HG03469 (cell line): ENCODE measurements at regions not wholly inside any gene's neighbourhood (a gene's known extent, or its start where the extent isn't known, plus 50 kb on each side); places are given as distances from the start of the nearest gene placed in this dataset.
"Not testable (repeated sequence)": the region's sequence is repeated elsewhere in the genome, so short reads cannot be mapped to it uniquely, and the experiment has no call there.

ENCODE experiments used
- ATAC-seq: cut with Tn5 transposase; IDR thresholded peaks from one replicate; pipeline ENCODE4 v1.9.1; 2021; ENCODE audit warnings: mild to moderate bottlenecking, moderate library complexity, moderate number of reproducible peaks; ENCODE audit not compliant: unreplicated experiment

DNA sequence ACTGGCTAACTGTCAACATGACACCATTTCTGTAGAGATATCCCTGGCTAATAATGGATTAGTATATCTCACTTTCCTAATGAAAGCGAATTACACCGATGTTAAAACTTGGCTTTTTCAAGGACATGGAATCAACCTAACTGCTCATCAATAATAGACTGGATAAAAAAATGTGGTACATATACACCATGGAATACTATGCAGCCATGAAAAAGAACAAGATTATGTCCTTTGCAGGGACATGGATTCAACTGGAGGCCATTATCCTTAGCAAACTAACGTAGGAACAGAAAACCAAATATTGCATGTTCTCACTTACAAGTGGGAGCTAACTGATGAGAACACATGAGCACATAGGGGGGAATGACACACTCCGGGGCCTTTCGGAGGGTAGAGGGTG is 62.6 kb downstream of the ZIC1 start:
- no peak for ATAC-seq

DNA sequence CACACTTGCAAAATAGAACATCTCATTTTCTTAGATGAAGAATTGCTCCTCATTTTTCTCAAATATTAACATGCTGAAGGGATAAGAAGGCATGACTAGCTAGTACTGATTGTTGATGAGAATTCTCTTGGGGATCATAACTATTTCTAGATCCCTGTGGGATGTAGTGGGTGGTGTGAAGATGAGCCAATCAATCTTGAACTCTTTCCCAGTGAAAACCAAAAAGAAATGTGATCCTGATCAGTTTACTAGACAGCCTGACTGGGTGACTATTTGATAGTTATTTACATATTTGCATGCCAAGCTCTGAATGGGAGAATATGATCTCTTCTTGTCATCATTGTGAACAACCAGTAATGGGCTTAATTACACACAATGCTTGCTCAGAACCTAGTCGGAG is 63.7 kb downstream of the ZIC1 start:
- ATAC-seq, result no peak

DNA sequence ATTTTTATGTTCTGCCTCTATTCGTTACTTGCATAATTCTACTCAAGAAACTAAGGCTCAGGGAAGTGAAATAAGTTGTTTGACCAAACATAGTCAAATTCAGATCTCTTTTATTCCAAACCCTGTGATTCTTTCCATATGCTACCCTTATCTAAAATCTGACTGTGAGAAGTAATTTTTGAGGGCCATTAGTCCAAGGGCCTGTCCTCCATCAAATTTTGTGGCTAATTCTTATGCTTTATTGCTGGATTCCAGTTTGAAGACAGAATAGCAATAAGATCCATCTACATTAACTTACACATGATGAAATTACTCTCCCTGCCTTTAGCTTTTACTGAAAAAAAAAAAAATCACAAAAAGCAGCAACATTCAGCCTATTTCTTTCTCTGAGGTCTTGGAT is 74.0 kb downstream of the ZIC1 start:
- no peak for ATAC-seq

DNA sequence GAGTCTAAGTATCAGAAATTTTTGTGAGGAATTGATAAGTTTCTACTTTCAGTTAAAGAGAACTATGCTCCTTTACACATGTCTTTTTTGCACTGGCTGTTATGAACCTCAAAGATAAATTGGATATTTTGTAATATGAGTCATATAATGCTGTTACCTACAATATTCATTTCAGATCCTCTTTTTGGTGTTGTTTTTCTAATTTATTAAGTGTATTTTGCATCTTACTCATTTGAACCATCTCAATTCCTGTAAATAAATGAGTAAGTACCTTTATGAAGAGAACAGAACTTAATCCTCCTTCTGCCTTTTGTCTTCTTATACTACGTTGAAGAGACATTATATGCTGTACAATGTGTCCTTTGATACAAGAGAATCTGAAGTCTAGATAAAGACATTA is 74.4 kb downstream of the ZIC1 start:
- no peak for ATAC-seq

DNA sequence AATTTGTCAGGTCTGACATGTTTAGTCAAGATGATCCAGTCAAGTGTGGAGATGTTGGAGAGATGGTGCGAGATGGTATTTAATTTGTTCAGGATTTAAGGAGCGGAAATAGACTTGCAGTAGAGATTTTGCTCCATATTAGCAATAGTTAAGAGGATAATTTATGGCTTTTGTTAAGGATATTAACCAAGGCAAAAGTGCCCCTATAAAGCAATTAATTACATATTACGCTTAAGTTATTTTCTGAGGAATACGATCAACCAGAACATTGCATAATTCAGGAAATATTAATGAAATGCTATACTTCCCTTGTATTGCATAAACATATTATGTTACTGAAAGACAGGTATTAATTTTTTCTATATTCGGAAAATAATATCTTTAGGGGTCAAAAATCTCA is 83.9 kb downstream of the ZIC1 start:
- ATAC-seq, result no peak

DNA sequence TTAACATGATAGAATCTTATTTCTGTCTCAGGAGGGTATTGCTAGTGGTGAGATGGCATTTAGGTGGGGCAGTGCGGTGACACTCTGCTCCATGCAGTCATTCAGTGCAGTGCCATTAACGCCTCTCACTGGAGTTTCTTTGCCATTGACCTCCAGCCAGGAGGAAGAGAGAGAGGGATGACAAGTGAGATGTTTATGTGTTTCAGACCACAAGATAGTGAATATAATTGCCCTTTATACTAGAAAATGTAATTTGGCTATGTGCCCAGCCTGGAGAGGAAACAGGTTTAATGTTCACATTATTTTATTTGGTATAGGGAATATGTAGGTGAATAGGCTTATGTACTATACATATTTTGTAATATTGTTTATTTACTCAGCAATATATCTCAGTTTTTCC is 84.5 kb downstream of the ZIC1 start:
- ATAC-seq, result no peak

DNA sequence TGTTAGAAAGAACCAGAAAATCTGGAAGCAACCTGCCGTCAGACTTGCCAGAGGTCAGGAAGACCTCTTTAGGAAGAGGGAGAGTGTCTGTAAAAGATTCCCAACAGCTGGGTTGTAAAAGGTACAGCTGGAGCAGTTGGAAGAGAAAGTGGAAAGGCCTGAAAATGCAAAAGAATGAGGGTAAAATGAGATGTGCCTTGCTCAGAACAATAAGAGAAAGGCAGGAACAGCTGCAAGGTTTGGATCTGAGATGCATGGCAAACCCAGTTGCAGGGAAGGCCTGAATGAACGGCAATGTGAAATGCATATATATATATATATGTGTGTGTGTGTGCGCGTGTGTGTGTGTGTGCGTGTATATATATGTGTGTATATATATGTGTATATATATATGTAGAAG is 88.1 kb downstream of the ZIC1 start:
- no peak for ATAC-seq

DNA sequence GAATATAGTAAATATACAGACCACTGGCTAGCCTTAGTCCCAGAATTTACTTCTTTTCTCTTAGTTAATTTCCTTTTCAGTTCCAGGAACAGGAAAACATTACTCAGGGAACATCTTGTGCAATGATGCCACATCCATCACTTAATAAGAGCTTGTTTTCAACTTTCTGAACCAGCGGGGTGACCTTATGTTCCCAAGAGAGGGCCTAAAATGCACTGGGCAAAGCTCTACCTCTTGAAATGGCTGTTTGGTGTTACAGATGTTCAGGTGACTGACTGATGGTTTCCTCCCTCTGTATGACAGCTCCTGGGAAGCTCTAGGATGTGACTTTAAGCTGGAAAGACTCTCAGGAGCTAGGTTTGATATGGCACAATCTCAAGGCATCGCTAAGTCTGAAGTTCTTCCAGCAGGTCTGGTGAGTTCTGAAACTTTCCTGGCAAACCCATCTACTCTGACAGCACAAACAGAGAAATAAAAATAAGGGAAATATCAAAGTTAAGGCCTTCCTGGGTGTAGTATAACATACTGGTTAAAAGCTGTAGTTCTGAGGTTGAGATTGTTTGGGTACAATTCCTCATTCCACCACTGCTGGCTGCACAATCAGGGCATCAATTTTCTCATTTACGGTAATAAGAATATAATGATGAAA is 98.6 kb downstream of the ZIC1 start:
- no peak for ATAC-seq

DNA sequence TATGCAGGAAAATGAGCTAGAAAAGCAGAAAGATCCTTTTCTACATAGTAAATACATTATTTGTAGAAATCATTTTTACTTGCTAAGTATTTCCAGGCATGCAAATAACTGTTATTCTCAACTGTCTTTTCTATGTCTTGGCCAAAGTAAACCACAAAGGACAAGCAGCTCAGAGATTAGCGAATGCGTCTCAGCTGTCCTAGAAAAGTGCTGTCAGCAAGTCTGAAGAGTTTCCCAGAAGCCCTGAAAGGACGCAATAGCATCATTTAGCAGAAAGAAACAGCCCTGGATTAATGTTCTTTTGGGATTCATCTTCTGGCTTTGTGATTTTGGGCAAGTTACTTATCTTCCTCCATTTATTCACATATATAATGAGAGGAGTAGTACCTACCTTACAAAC is 100.3 kb downstream of the ZIC1 start:
- no peak for ATAC-seq

DNA sequence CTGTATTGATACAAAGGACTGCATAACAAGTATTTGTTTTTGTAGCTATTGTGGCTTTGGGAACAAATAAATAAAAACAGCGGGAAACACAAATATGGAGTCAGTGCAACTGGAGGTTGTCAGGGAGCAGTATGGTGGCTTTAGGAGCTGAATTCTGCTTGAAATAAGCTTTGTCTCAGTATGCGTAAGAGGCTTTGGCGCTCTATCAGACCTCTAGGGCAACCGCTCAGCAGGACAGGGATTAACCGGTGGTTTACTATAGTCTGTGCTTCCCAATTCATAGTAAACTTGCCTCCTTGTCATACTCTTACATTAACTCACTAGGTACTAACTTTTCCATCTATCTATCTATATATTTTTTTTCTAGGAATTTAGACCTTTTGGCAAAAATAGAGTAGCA is 104.6 kb downstream of the ZIC1 start:
- ATAC-seq, result no peak

DNA sequence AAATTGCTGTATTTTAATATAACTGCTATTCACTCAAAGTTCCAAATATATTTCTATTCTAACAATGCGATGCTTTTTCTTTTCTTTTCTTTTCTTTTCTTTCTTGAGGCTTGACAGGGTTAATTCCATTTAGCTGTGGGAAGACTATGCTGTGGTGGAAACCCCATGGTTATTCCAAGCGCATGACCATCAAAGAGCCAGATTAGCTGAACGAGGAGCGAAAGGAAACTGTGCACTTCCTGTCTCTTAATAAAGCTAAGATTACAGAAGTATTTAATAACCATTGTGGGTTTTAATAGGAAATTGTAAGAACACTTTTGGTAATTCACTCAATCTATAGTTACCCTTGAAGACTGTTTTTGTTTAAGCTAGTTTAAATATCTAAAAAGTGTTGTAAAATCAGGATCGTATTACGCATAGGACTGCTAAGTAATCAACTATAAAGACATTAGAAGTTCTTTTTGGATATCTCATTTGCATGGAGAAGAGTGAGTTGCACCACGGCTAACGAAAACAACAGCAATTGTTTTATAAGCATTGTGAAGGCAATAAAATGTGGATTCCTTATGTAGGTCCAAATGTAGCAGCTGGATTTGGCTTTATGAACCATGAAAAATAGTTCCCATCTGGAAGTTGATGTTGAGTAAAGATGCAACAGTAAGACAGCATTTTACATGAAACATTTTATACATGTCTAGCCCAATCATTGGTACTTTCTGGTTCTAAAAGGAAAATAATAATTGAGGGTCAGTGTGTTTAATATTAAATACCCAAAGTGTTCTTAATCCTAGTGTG is 105.4 kb downstream of the ZIC1 start:
- ATAC-seq, result no peak

DNA sequence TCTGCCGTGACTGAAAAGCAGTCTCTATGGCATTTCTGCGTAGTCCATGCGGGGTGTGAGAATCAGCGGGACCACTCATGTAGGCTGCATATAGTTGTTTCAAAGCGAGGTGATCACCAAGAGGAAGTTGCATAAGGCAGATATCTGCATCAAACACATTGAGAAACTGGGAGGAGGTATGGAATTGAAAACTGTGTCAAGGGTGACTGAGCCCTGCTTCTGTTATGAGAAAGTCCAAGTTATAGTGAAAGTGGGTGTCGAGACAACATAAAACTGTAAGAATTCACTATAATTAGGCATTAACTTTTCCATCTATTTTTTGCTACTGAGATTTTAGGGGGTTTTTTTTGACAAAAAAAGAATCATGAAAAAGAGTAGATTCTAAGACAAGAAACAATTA is 109.3 kb downstream of the ZIC1 start:
- peak; percentile 80 for ATAC-seq

DNA sequence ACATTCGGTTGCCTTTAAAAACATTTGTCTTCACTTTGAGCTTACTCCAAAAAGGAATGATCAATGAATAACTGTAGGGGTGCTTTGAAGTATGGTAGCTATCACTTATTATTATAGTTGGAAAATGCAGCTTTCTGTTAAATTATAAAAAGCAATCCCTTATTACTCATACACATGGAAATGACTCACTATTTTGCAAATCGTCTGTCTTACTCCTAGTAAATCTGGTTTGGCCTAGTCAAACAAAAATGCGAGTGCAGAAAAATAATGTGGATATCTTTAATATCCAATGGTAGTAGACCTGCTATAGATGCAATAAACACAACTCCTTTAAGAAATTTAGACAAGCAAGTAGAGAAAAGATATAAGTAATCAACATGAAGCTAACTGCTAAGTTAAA is 112.5 kb downstream of the ZIC1 start:
- no peak for ATAC-seq

DNA sequence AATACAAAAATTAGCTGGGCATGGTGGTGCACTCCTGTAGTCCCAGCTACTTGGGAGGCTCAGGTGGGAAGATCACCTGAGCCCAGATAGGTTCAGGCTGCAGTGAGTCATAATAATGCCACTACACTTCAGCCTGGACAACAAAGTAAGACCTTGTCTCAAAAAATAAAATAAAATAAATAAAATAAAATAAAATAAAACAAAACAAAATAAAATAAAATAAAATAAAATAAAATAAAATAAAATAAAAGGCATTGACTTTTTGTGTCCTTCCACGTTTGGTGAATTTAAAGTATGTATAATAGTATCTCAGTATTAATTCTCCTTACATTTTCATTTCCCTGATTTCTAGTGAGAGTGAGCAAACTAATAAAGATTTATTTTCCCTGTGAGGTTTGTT is 113.6 kb downstream of the ZIC1 start:
- not testable (repeated sequence) for ATAC-seq

DNA sequence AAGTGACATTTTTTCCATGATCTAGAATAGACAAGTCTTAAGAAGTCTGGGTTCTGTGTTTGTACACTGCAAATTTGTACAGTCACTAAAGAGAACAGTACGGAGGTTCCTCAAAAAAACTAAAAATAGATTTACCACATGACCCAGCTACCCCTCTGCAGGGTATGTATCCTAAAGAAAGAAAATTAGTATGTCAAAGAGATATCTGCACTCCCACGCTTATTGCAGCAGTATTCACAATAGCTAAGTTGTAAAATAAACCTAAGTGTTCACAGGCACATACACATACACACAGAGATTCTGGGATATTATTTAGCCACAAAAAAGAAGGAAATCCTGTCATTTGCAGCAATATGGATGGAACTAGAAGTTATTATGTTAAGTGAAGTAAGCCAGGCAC is 120.4 kb downstream of the ZIC1 start:
- no peak for ATAC-seq

DNA sequence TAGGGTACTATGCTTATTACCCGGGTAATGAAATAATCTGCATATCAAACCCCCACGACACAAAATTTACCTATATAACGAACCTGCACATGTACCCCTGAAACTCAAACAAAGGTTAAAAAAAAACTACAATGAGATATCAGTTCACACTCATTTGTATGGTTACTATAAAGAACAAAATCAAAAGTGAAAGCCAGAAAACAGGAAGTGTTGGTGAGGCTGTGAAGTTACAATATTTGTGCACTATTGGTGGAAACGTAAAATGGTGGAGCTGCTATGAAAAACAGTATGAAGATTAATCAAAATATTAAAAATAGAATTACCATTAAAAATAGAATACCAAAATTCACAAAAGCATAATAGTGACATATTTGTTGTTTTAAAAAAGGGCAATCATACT is 128.9 kb downstream of the ZIC1 start:
- peak; percentile 87 for ATAC-seq

DNA sequence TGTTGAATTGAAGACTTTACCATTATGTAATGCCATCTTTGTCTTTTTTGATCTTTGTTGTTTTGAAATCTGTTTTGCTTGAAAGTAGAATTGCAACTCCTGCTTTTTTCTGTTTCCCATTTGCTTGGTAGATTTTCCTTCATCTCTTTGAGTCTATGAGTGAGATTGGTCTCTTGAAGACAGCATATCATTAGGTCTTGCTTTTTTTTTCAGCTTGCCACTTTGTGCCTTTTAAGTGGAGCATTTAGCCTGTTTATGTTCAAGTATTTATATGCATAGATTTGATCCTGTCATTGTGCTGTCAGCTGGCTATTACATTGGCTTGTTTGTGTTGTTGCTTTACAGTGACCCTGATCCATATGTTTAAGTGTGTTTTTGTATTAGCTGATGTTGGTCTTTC is 131.8 kb downstream of the ZIC1 start:
- ATAC-seq, result no peak

DNA sequence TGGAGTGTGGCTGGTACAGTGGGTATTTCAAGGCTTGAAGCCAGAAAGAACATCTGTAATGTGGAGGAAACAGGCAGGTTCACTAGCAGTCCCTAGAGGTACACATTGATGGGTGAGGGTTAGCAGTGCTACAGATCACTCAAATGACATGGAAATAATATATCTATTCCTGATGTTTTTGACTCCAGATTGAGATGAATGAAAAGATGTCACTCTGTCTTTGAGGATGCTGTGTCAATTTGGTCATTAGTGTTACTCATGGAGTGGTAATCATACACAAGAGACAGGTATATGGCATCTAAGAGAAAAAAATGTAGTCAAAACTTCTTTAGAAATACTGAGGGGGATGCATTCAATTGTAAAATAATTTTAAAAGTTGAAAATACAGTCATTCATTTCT is 135.1 kb downstream of the ZIC1 start:
- ATAC-seq, result no peak

DNA sequence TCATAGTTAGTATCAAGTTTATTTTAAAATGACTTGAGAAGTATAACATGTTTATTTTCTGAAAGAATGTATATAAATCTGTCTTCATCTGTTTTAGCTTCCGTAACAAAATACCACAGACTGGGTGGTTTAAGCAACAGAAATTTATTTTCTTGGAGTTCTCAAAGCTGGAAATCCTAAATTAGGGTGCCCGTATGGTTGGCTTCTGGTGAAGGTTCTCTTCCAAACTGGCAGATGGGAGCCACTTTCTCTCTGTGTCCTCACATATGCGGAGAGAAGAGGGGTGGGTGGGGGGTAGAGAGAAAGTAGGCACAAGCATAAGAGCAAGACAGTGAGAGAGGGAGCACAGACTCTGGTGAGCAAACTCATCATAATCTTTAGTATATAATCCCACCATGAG is 142.3 kb downstream of the ZIC1 start:
- ATAC-seq, result no peak

DNA sequence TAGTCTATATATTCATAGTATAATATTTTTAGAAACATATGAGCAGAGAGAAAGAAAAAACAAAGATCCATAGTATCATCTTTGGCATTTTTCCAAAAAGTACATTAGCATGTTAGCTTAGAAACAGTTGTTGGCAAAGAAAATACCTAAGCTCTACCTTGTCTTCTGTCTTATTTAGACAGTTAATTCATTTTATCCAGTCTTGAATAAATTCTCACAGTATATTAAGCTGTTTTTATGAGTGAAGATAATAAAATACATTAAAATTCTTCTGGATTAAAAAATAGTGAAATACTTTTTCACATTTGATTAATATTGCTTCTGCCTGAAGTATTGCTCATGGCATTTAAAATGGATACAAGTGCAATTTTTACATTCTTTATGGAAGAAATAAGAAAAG is 145.2 kb downstream of the ZIC1 start:
- no peak for ATAC-seq

DNA sequence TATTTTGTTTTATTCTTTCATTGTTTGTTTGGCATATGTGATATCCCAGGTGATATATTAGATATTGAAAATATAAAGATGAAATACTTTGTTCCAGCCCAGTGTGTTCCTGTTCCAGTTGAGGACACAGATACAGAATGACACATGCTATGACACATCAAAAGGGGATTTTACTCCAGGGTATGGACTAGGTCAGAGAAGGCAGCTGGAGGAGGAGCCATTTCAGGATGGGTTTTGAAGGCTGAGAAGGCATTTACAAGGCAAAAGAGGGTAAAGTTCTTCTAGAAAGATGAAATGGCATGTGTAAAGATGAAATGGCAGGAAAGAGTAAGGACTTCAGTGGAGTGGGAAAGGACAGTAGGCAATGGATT is 163.8 kb downstream of the ZIC1 start:
- no peak for ATAC-seq

DNA sequence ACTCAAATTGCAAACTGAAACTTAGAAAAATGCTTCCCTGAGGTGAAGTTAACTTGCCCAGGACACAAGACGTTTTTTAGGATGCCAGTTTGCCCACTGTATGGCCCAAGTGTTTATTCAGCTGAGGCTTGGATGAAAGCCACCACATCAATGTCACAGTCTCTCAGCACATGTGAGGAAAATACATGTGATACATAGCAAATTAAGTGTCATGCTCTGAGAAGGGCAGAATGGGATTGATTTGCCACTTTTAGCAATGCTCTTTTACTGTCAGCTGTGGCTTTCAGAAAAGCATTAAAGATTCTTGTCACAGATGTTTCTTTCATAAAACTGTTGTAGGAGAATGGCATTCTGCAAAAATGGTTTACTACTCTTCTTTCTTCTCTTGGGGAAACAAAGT is 165.5 kb downstream of the ZIC1 start:
- no peak for ATAC-seq

DNA sequence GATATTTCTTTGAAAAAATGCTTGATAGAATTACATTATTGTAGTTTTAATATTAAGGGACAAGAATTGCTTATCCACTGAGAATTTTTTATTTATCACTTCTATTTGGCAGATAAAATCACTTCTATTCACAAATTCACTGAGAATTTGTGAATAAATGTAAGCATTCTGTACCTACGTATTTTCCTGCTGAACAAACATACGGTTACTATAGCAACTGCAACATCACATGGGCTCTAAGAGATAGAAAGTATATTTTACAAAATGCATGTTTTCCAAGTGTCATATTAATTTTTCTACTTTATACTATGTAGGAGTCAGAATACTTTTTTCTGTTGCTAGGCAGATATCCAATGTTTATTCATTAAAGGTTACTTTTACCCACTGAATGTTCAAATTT is 166.2 kb downstream of the ZIC1 start:
- ATAC-seq, result no peak
